Thymus (tissue), 11 donors: ENCODE measurements at regions not wholly inside any gene's neighbourhood (a gene's known extent, or its start where the extent isn't known, plus 50 kb on each side); places are given as distances from the start of the nearest gene placed in this dataset.

ENCODE experiments used
- DNase-seq, 9 donors: peaks; one replicate each; pipeline ENCODE4 v3.0.0-alpha.2; 2013; ENCODE audit warnings: low spot score in 9 of 9, low read depth in 6 of 9, missing footprints in 1 of 9
- H3K27ac ChIP-seq, 2 donors: one replicate each; pipeline ENCODE4 v1.5.1; 2013; ENCODE audit warnings: control low read depth in 1 of 2, low read depth in 1 of 2, low read length in 1 of 2, mild to moderate bottlenecking in 1 of 2, moderate library complexity in 1 of 2
- H3K27me3 ChIP-seq, 2 donors: one replicate each; pipeline ENCODE4 v1.5.1; 2013; ENCODE audit warnings: low read length in 1 of 2; ENCODE audit not compliant: control insufficient read depth in 2 of 2, insufficient read depth in 1 of 2
- H3K36me3 ChIP-seq, 2 donors: one replicate each; pipeline ENCODE4 v1.5.1; 2013; ENCODE audit warnings: low read length in 1 of 2, mild to moderate bottlenecking in 1 of 2, moderate library complexity in 1 of 2; ENCODE audit not compliant: control insufficient read depth in 2 of 2, insufficient read depth in 2 of 2
- H3K4me1 ChIP-seq, 2 donors: one replicate each; pipeline ENCODE4 v1.5.1; 2013; ENCODE audit warnings: low read length in 2 of 2; ENCODE audit not compliant: control insufficient read depth in 2 of 2, insufficient read depth in 2 of 2
- H3K4me3 ChIP-seq, 2 donors: one replicate each; pipeline ENCODE4 v1.5.1; 2013; ENCODE audit warnings: low read length in 2 of 2, control low read depth in 1 of 2, mild to moderate bottlenecking in 1 of 2
- H3K9me3 ChIP-seq, 2 donors: one replicate each; pipeline ENCODE4 v1.5.1; 2013; ENCODE audit warnings: low read length in 1 of 2, mild to moderate bottlenecking in 1 of 2; ENCODE audit not compliant: control insufficient read depth in 2 of 2, insufficient read depth in 1 of 2
- WGBS: extraction: QIAGEN DNeasy Blood & Tissue Kit; methylation state at CpG from one replicate; pipeline ENCODE4 v1.1.7; 2013; 5-methylcytosine and 5-hydroxymethylcytosine counted together
- donor health status: healthy.

- H3K9me3 ChIP-seq: no peaks in the 10 kb centered on the region
- 96% methylated on average over 4 of the region's 4 CpGs for WGBS
- no peaks in the 10 kb centered on the region for H3K4me1 ChIP-seq
Observed at GRCh38 chr4:124053872-124054538, 657.4 kb downstream of the SPRY1 start.

GRCh38 chr4:124055336-124055735, 657.2 kb downstream of the ANKRD50 start:
- H3K9me3 ChIP-seq: no peaks in the 10 kb centered on the region
- no peak overlapping the region for H3K4me3 ChIP-seq
- WGBS: 98% methylated on average over 1 of the region's 1 CpG
- no peaks in the 10 kb centered on the region for H3K27me3 ChIP-seq
- H3K27ac ChIP-seq: no peak overlapping the region
- no peaks in the 10 kb centered on the region for H3K36me3 ChIP-seq
- no peaks in the 10 kb centered on the region for H3K4me1 ChIP-seq
- DNase-seq: no peak

More at GRCh38 chr4:124053872-124054538, 657.4 kb downstream of the SPRY1 start:
- H3K27me3 ChIP-seq: no peaks in the 10 kb centered on the region
- H3K36me3 ChIP-seq: no peaks in the 10 kb centered on the region
- H3K4me3 ChIP-seq: no peak overlapping the region
- H3K27ac ChIP-seq: no peak overlapping the region
- DNase-seq: no peak

GRCh38 chr4:124055896-124056295, 656.6 kb downstream of the ANKRD50 start:
- Histone ChIP-seq H3K4me3 (no peak overlapping the region), H3K27ac (no peak overlapping the region), H3K9me3 (no peaks in the 10 kb centered on the region), H3K4me1 (no peaks in the 10 kb centered on the region), H3K27me3 (no peaks in the 10 kb centered on the region), H3K36me3 (no peaks in the 10 kb centered on the region)
- no peak for DNase-seq

- DNase-seq: peak in 2 of 9 donors; percentile 7 to 35
- H3K4me3 ChIP-seq: no peak overlapping the region
- H3K27me3 ChIP-seq: no peaks in the 10 kb centered on the region
- H3K9me3 ChIP-seq: no peaks in the 10 kb centered on the region
- 3% methylated on average over 2 of the region's 2 CpGs for WGBS
- no peaks in the 10 kb centered on the region for H3K36me3 ChIP-seq
- peak overlapping the region in 1 of 2 donors; percentile 48 for H3K27ac ChIP-seq
- H3K4me1 ChIP-seq: no peaks in the 10 kb centered on the region
Observed at GRCh38 chr4:124060261-124060918, 652.1 kb downstream of the ANKRD50 start.

- H3K4me3 ChIP-seq: no peak overlapping the region
- no peaks in the 10 kb centered on the region for H3K9me3 ChIP-seq
- H3K36me3 ChIP-seq: no peaks in the 10 kb centered on the region
- H3K4me1 ChIP-seq: no peaks in the 10 kb centered on the region
- no peak overlapping the region for H3K27ac ChIP-seq
- H3K27me3 ChIP-seq: no peaks in the 10 kb centered on the region
- no peak for DNase-seq
Observed at GRCh38 chr4:124061413-124061812, 651.1 kb downstream of the ANKRD50 start.

- DNase-seq: no peak
Observed at GRCh38 chr4:124065422-124065821, 647.1 kb downstream of the ANKRD50 start.

GRCh38 chr4:124065936-124066335, 646.6 kb downstream of the ANKRD50 start:
- 96% methylated on average over 4 of the region's 4 CpGs for WGBS
- Histone ChIP-seq H3K27me3 (no peaks in the 10 kb centered on the region), H3K9me3 (no peaks in the 10 kb centered on the region), H3K27ac (no peak overlapping the region), H3K4me3 (no peak overlapping the region), H3K4me1 (no peaks in the 10 kb centered on the region), H3K36me3 (no peaks in the 10 kb centered on the region)
- DNase-seq: no peak

More at GRCh38 chr4:124065422-124065821, 647.1 kb downstream of the ANKRD50 start:
- Histone ChIP-seq H3K4me1 (no peaks in the 10 kb centered on the region), H3K36me3 (no peaks in the 10 kb centered on the region), H3K27me3 (no peaks in the 10 kb centered on the region), H3K27ac (no peak overlapping the region), H3K4me3 (no peak overlapping the region), H3K9me3 (no peaks in the 10 kb centered on the region)

GRCh38 chr4:124066595-124066994, 645.9 kb downstream of the ANKRD50 start:
- Histone ChIP-seq H3K36me3 (no peaks in the 10 kb centered on the region), H3K27me3 (no peaks in the 10 kb centered on the region), H3K27ac (no peak overlapping the region), H3K9me3 (no peaks in the 10 kb centered on the region), H3K4me3 (no peak overlapping the region), H3K4me1 (no peaks in the 10 kb centered on the region)
- DNase-seq: no peak
- WGBS: 95% methylated on average over 1 of the region's 1 CpG

GRCh38 chr4:124067046-124067445, 645.5 kb downstream of the ANKRD50 start:
- H3K27me3 ChIP-seq: no peaks in the 10 kb centered on the region
- 95% methylated on average over 2 of the region's 2 CpGs for WGBS
- H3K9me3 ChIP-seq: no peaks in the 10 kb centered on the region
- no peaks in the 10 kb centered on the region for H3K36me3 ChIP-seq
- no peak for DNase-seq
- no peak overlapping the region for H3K27ac ChIP-seq
- H3K4me3 ChIP-seq: no peak overlapping the region
- no peaks in the 10 kb centered on the region for H3K4me1 ChIP-seq
